NT2/D1 (cell line): ENCODE measurements at regions not wholly inside any gene's neighbourhood (a gene's known extent, or its start where the extent isn't known, plus 50 kb on each side); places are given as distances from the start of the nearest gene placed in this dataset.

Experiments
- DNase-seq: peaks from one replicate; pipeline ENCODE4 v3.0.0-alpha.2; 2011; ENCODE audit warnings: low read depth, low spot score
- H3K27me3 ChIP-seq: 2 replicates; pipeline ENCODE4 v1.6.0; 2011; ENCODE audit warnings: mild to moderate bottlenecking; ENCODE audit not compliant: insufficient read length, insufficient read depth
- H3K36me3 ChIP-seq: 2 replicates; pipeline ENCODE4 v1.6.1; 2011; ENCODE audit warnings: mild to moderate bottlenecking, low read length, mixed read lengths; ENCODE audit not compliant: insufficient read depth, insufficient read length
- H3K4me1 ChIP-seq: 2 replicates; pipeline ENCODE4 v1.5.1; 2011; ENCODE audit not compliant: insufficient read depth, insufficient read length
- H3K4me3 ChIP-seq: 2 replicates; pipeline ENCODE4 v1.5.1; 2011; ENCODE audit warnings: low read depth; ENCODE audit not compliant: insufficient read length
- H3K9ac ChIP-seq: 2 replicates; pipeline ENCODE4 v1.6.0; 2011; ENCODE audit warnings: low read depth; ENCODE audit not compliant: insufficient read length
- H3K9me3 ChIP-seq: 2 replicates; pipeline ENCODE4 v1.5.1; 2011; ENCODE audit warnings: mild to moderate bottlenecking, low read length; ENCODE audit not compliant: insufficient read depth
- SUZ12 ChIP-seq: IDR thresholded peaks from 2 replicates; pipeline ENCODE4 v1.6.1; 2011; ENCODE audit not compliant: insufficient read length, insufficient read depth; ENCODE audit errors: extremely low read depth
- YY1 ChIP-seq: IDR thresholded peaks from 2 replicates; pipeline ENCODE4 v1.6.1; 2011; ENCODE audit not compliant: insufficient read length, insufficient read depth
- ZNF274 ChIP-seq: IDR thresholded peaks from 2 replicates; pipeline ENCODE4 v1.6.1; 2011; ENCODE audit warnings: mild to moderate bottlenecking, low read depth, low read length

- TF ChIP-seq ZNF274, result no peak
- no peak for TF ChIP-seq YY1
- Histone ChIP-seq H3K9ac (no peak overlapping the region), H3K4me1 (peaks cover 3% of the 10 kb centered on the region), H3K9me3 (peaks cover 25% of the 10 kb centered on the region; the same call in 1 of the 2 replicates), H3K27me3 (no peaks in the 10 kb centered on the region), H3K36me3 (no peaks in the 10 kb centered on the region), H3K4me3 (no peak overlapping the region)
- no peak for DNase-seq
Observed at GRCh38 chr11:70491696-70492472, 93.6 kb downstream of the CTTN start.

DNA sequence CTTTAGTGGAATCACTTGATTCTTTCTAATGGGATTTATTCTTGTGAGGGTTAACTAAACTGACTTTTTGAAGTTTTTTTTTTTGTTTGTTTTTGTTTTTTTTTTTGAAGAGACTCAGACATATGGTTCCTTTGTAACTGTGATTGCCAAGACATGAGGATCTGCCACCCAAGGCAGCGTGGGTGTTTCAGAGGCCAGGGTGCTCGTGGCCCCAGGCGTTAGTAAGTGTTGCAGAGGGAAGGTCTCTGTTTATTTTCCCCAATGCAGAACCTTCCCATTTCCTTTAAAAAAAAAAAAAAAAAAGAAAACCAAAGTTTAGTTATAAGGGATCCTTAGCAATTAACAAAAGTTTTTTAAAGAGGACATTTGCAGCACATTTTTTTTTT lies 94.8 kb downstream of the CTTN start:
- H3K9ac ChIP-seq, result no peak overlapping the region
- H3K36me3 ChIP-seq, result no peaks in the 10 kb centered on the region
- no peak overlapping the region for H3K4me3 ChIP-seq
- H3K9me3 ChIP-seq, result peaks cover 25% of the 10 kb centered on the region; the same call in 1 of the 2 replicates
- H3K4me1 ChIP-seq, result peaks cover 6% of the 10 kb centered on the region
- TF ChIP-seq ZNF274 (no peak), SUZ12 (no peak), YY1 (no peak)
- DNase-seq, result no peak
- no peaks in the 10 kb centered on the region for H3K27me3 ChIP-seq

DNA sequence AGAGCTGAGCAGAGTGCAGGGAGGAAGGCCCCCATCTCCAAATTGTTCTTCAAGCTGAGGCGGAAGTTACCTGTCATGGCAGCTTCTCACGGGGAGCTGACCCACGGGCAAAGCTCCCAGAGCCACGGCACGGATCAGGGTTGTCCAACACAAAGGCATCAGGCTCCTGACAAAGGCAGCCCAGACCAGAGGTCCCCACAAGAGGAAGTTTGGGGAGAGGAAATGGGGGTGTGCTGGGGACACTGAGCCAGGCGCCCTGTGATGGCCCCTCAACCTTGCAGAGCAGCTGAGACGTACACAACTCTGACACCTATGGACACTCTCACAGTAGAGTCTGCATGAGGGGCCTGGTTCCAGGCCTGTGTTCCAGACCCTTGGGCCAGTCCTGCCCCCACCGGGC lies 95.6 kb downstream of the CTTN start:
- no peak for DNase-seq
- H3K9me3 ChIP-seq, result peaks cover 25% of the 10 kb centered on the region; the same call in 1 of the 2 replicates
- TF ChIP-seq SUZ12, result no peak
- TF ChIP-seq ZNF274, result no peak
- TF ChIP-seq YY1, result no peak
- peaks cover 6% of the 10 kb centered on the region for H3K4me1 ChIP-seq
- H3K9ac ChIP-seq, result no peak overlapping the region
- no peaks in the 10 kb centered on the region for H3K27me3 ChIP-seq
- no peaks in the 10 kb centered on the region for H3K36me3 ChIP-seq
- H3K4me3 ChIP-seq, result no peak overlapping the region

GRCh38 chr11:70494559-70495350 lies 96.4 kb downstream of the CTTN start:
- H3K9me3 ChIP-seq, result peaks cover 25% of the 10 kb centered on the region; the same call in 1 of the 2 replicates
- H3K27me3 ChIP-seq, result no peaks in the 10 kb centered on the region
- H3K4me1 ChIP-seq, result peaks cover 6% of the 10 kb centered on the region
- no peaks in the 10 kb centered on the region for H3K36me3 ChIP-seq
- TF ChIP-seq SUZ12 (no peak), YY1 (no peak), ZNF274 (no peak)
- no peak overlapping the region for H3K9ac ChIP-seq
- no peak for DNase-seq
- no peak overlapping the region for H3K4me3 ChIP-seq

- H3K4me1 ChIP-seq, result peaks cover 6% of the 10 kb centered on the region
- H3K9ac ChIP-seq, result no peak overlapping the region
- no peaks in the 10 kb centered on the region for H3K36me3 ChIP-seq
- H3K4me3 ChIP-seq, result no peak overlapping the region
- TF ChIP-seq SUZ12 (no peak), ZNF274 (no peak), YY1 (no peak)
- H3K27me3 ChIP-seq, result no peaks in the 10 kb centered on the region
- H3K9me3 ChIP-seq, result peaks cover 18% of the 10 kb centered on the region; the same call in 1 of the 2 replicates
- no peak for DNase-seq
Observed at GRCh38 chr11:70495351-70496310, 97.3 kb downstream of the CTTN start.

DNA sequence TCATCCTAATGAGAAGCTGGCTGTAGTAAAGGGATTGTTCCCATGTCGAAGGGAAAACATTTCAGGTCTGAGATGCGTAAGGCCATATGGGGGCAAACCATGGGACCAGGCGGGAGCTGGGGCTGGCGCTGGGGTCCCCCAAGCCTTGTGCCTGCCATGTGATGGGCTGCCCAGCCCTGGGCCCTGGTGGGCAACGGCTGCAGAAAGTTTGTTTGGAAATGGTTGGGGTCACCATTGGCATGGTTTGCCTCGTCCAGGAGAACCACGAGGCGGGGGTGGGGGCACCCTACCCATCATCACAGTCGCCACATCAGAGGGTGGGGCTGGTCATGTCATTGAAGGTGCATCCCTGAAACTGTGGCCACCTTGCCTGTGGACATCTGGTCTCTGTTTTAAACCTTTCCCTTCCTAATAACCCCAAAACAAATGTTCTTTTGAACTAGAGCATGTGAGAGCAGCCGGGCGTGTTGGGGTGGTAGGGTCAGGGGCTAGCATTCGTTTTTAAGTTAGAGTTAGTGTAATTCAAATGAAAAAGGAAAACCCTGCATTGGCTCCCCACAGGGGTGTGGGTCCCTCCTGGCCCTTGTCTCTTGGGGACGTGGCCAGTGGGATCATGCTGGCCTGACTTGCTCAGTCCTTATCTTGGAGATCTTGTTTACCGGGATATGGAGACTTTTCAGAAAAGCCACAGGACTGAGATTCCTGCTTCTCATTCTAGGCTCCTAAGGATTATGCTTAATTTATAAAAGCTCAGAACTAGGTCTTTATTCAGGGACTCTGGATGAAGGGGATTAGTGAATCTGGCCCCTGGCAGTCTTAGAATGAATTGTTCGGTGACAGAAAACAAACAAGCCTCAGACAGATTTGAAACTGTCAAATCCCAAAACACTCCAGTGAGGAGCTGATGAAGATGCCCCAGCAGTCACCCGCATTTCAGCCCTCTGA lies 98.5 kb downstream of the CTTN start:
- Histone ChIP-seq H3K4me3 (no peak overlapping the region), H3K36me3 (no peaks in the 10 kb centered on the region), H3K27me3 (no peaks in the 10 kb centered on the region), H3K4me1 (peaks cover 11% of the 10 kb centered on the region), H3K9me3 (0 out of 2 replicates have a peak, but pooled peaks cover 6% of the 10 kb centered on the region), H3K9ac (no peak overlapping the region)
- TF ChIP-seq SUZ12, result no peak
- TF ChIP-seq YY1, result no peak
- no peak for TF ChIP-seq ZNF274
- no peak for DNase-seq
